Caco-2 (cell line): ENCODE measurements at regions not wholly inside any gene's neighbourhood (a gene's known extent, or its start where the extent isn't known, plus 50 kb on each side); places are given as distances from the start of the nearest gene placed in this dataset.
"Not testable (repeated sequence)": the region's sequence is repeated elsewhere in the genome, so short reads cannot be mapped to it uniquely, and the experiment has no call there.

ENCODE experiments used
- BruUV-seq: library from RNA; stranded (reverse); fragments of 400-500 nt; replicated peaks from 2 replicates; lab custom pipeline; 2021; lab: Mats Ljungman, UMichigan
- CTCF ChIA-PET: fragments of 300-600 bp; sonication (Branson Sonifier 250); formaldehyde crosslinking; loops from one replicate; lab custom pipeline; 2022; ENCODE audit warnings: antibody characterized with exemption; lab: Charles Lee
- POLR2A ChIA-PET: fragments of 300-600 bp; sonication (Branson Sonifier 250); formaldehyde crosslinking; loops from one replicate; lab custom pipeline; 2022; ENCODE audit warnings: antibody characterized with exemption; lab: Charles Lee
- DNase-seq, 2 experiments: peaks; one replicate each; pipeline versions ENCODE4 v3.0.0 to v3.0.0-alpha.2; 2020 to 2022
- H3K27me3 ChIP-seq: replicated peaks from 2 replicates; pipeline ENCODE4 v1.6.0; 2011; ENCODE audit warnings: low read length; ENCODE audit not compliant: control insufficient read depth, insufficient read depth
- H3K36me3 ChIP-seq: 2 replicates; pipeline ENCODE4 v1.5.1; 2011; ENCODE audit warnings: low read length; ENCODE audit not compliant: control insufficient read depth, insufficient read depth
- H3K4me1 ChIP-seq: fragments of 250-450 bp; sonication (Bioruptor Pico); 2 replicates; pipeline ENCODE4 v1.5.1; 2020; ENCODE audit warnings: mild to moderate bottlenecking
- H3K4me3 ChIP-seq: 2 replicates; pipeline ENCODE4 v1.5.1; 2011; ENCODE audit warnings: low read depth, mild to moderate bottlenecking, control low read depth, low read length
- H3K9me3 ChIP-seq: fragments of 250-450 bp; sonication (Bioruptor Pico); 2 replicates; pipeline ENCODE4 v1.5.1; 2020; ENCODE audit warnings: mild to moderate bottlenecking, moderate library complexity
- H3K27ac Mint-ChIP-seq: one replicate; pipeline ENCODE4 v1.8.0; 2022; ENCODE audit warnings: mixed read lengths; ENCODE audit not compliant: unreplicated experiment
- H3K27me3 Mint-ChIP-seq: one replicate; pipeline ENCODE4 v1.8.0; 2022; ENCODE audit warnings: mixed read lengths; ENCODE audit not compliant: insufficient read depth, unreplicated experiment
- H3K36me3 Mint-ChIP-seq: one replicate; pipeline ENCODE4 v1.8.0; 2022; ENCODE audit warnings: mild to moderate bottlenecking, mixed read lengths; ENCODE audit not compliant: insufficient read depth, unreplicated experiment
- H3K4me1 Mint-ChIP-seq: one replicate; pipeline ENCODE4 v1.8.0; 2022; ENCODE audit warnings: low read depth, mixed read lengths; ENCODE audit not compliant: unreplicated experiment
- H3K4me3 Mint-ChIP-seq: one replicate; pipeline ENCODE4 v1.8.0; 2022; ENCODE audit warnings: mild to moderate bottlenecking, moderate library complexity, mixed read lengths; ENCODE audit not compliant: unreplicated experiment
- H3K9me3 Mint-ChIP-seq: one replicate; pipeline ENCODE4 v1.8.0; 2022; ENCODE audit warnings: mixed read lengths; ENCODE audit not compliant: unreplicated experiment
- intact Hi-C: fragments of 100-400 bp; cut with micrococcal nuclease; formaldehyde crosslinking; loops from one replicate; pipeline ENCODE4 v1.10.0; 2022; ENCODE audit not compliant: unreplicated experiment

DNA sequence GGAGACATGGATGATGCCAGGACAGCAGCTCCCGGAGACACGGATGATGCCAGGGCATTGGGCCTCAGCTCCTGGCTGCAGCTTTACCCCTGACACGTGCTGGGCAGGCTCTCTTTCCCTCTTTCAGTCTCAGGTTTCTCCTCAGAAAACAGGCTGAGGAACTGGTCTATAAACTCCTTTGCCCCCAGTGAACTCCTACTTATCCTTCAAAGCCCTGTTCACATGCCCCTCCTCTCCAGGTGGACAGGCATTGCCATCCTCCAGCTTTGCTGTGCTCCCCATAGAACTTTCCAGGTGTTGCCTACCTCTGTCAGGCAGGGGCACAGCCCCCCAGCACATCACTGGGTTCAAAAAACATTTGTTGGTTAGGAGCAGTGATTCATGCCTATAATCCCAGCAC, 198.4 kb downstream of the BANP start:
- H3K36me3 ChIP-seq, H3K4me3 Mint-ChIP-seq, H3K4me3 ChIP-seq, H3K4me1 Mint-ChIP-seq, H3K27ac Mint-ChIP-seq, H3K9me3 Mint-ChIP-seq, H3K27me3 Mint-ChIP-seq, BruUV-seq, POLR2A ChIA-PET, H3K27me3 ChIP-seq, H3K4me1 ChIP-seq, intact Hi-C loops, CTCF ChIA-PET, H3K36me3 Mint-ChIP-seq, H3K9me3 ChIP-seq, DNase-seq: not testable (repeated sequence)

DNA sequence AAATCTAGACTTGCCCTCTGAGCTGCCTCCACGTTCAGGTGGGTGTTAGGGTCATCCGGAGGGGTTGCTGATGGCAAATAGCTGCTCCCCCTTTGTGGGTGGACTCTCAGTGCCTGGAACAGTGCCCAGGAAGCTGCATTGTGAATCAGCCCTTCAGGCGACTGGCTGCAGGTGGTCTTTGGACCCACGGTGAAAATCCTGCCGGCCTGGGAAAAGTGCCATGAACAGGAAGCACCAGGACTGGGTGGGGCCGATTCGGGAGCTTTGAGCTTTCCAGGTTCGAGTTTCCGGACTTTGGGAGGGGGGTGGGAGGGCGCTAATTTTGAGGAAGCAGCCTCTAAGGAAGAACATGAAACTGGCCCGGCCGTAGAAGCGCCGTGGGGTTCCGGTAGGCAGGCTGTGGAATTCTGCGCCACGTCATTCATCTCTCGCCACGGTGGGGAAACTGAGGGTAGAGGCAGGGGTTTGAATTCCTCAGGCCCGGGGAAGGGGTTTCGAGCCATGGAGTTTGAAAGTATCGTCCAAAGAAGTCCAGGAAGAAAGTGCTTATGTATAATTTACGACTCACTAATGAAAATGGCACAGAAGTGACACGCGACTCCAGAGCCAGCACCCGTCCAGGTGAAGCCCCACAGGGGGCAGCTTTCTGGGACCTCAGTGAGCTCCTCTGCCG, 199.4 kb downstream of the BANP start:
- H3K36me3 Mint-ChIP-seq, H3K27me3 Mint-ChIP-seq, H3K9me3 Mint-ChIP-seq, H3K4me3 ChIP-seq, intact Hi-C loops, BruUV-seq, H3K4me3 Mint-ChIP-seq, H3K36me3 ChIP-seq, H3K9me3 ChIP-seq, H3K27me3 ChIP-seq, H3K4me1 ChIP-seq, POLR2A ChIA-PET, CTCF ChIA-PET, H3K4me1 Mint-ChIP-seq, DNase-seq, H3K27ac Mint-ChIP-seq: not testable (repeated sequence)

- H3K4me1 Mint-ChIP-seq, H3K27ac Mint-ChIP-seq, H3K36me3 Mint-ChIP-seq, POLR2A ChIA-PET, BruUV-seq, CTCF ChIA-PET, H3K9me3 Mint-ChIP-seq, intact Hi-C loops, H3K4me3 Mint-ChIP-seq, H3K27me3 Mint-ChIP-seq, H3K9me3 ChIP-seq, H3K4me3 ChIP-seq, H3K27me3 ChIP-seq, H3K36me3 ChIP-seq, H3K4me1 ChIP-seq: not testable (repeated sequence)
- DNase-seq = peak in 1 of 2 experiments; percentile 3
Measured at GRCh38 chr16:88151129-88151499, 199.9 kb downstream of the BANP start.

GRCh38 chr16:88151859-88152843, 200.9 kb downstream of the BANP start:
- BruUV-seq, H3K36me3 ChIP-seq, H3K4me3 Mint-ChIP-seq, POLR2A ChIA-PET, CTCF ChIA-PET, H3K27ac Mint-ChIP-seq, H3K4me1 Mint-ChIP-seq, H3K9me3 ChIP-seq, H3K36me3 Mint-ChIP-seq, H3K4me3 ChIP-seq, intact Hi-C loops, H3K9me3 Mint-ChIP-seq, H3K4me1 ChIP-seq, H3K27me3 Mint-ChIP-seq, H3K27me3 ChIP-seq: not testable (repeated sequence)
- DNase-seq = peak in 1 of 2 experiments; percentile 3

DNA sequence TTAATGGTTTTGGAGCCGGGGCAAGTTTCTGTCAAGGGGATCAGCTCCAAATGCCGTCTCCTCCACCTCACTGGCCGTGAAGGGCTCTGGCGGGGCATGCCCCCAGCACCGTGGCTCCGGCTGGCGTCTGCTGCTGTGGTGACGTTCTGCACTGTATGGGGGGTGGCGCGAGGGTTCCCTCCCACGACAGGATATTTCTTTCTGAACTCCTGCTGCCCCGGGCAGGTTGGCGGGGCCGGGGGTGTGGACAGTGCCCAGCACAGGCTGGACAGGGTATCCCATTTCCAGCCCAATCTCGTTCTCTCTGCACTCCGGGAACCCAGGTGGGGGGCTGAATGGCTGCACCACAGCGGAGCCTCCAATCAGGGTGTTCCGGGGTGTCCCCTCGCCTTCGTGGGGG, 201.6 kb downstream of the BANP start:
- H3K4me3 Mint-ChIP-seq, H3K4me1 Mint-ChIP-seq, H3K27me3 Mint-ChIP-seq, CTCF ChIA-PET, H3K4me3 ChIP-seq, H3K27me3 ChIP-seq, DNase-seq, H3K36me3 ChIP-seq, H3K9me3 Mint-ChIP-seq, H3K9me3 ChIP-seq, H3K4me1 ChIP-seq, intact Hi-C loops, H3K27ac Mint-ChIP-seq, POLR2A ChIA-PET, H3K36me3 Mint-ChIP-seq, BruUV-seq: not testable (repeated sequence)

GRCh38 chr16:88153516-88153915, 202.3 kb downstream of the BANP start:
- not testable (repeated sequence) for H3K36me3 Mint-ChIP-seq

More at GRCh38 chr16:88153516-88153915, 202.3 kb downstream of the BANP start:
- intact Hi-C loops, H3K4me3 Mint-ChIP-seq, BruUV-seq, H3K9me3 ChIP-seq, H3K9me3 Mint-ChIP-seq, H3K36me3 ChIP-seq, H3K4me1 Mint-ChIP-seq, H3K27me3 Mint-ChIP-seq, H3K27me3 ChIP-seq, H3K27ac Mint-ChIP-seq, H3K4me1 ChIP-seq, POLR2A ChIA-PET, H3K4me3 ChIP-seq, DNase-seq: not testable (repeated sequence)
- CTCF ChIA-PET = interaction anchor here (0.6 kb wide), 1 partner anchor 376 kb away, joined by 4 read pairs; no protein-coding TSS in a partner anchor
